Endothelial cell (in vitro differentiated cells): ENCODE measurements at regions not wholly inside any gene's neighbourhood (a gene's known extent, or its start where the extent isn't known, plus 50 kb on each side); places are given as distances from the start of the nearest gene placed in this dataset.

Source experiments
- DNase-seq: peaks from one replicate; pipeline ENCODE4 v3.0.0; 2021; ENCODE audit warnings: low spot score
- H3K27ac Mint-ChIP-seq: one replicate; pipeline ENCODE4 v1.8.0; 2021; ENCODE audit warnings: mixed read lengths, inconsistent platforms; ENCODE audit not compliant: unreplicated experiment
- H3K27me3 Mint-ChIP-seq: one replicate; pipeline ENCODE4 v1.8.0; 2021; ENCODE audit warnings: mild to moderate bottlenecking, moderate library complexity, mixed read lengths, inconsistent platforms; ENCODE audit not compliant: unreplicated experiment
- H3K36me3 Mint-ChIP-seq: one replicate; pipeline ENCODE4 v1.8.0; 2021; ENCODE audit warnings: mild to moderate bottlenecking, low read depth, mixed read lengths, inconsistent platforms; ENCODE audit not compliant: unreplicated experiment
- H3K4me1 Mint-ChIP-seq: one replicate; pipeline ENCODE4 v1.8.0; 2021; ENCODE audit warnings: mild to moderate bottlenecking, mixed read lengths, inconsistent platforms; ENCODE audit not compliant: unreplicated experiment
- H3K4me3 Mint-ChIP-seq: one replicate; pipeline ENCODE4 v1.8.0; 2021; ENCODE audit warnings: mild to moderate bottlenecking, mixed read lengths, inconsistent platforms; ENCODE audit not compliant: unreplicated experiment
- H3K9me3 Mint-ChIP-seq: one replicate; pipeline ENCODE4 v1.8.0; 2021; ENCODE audit warnings: mixed read lengths, inconsistent platforms; ENCODE audit not compliant: unreplicated experiment
- TF ChIP-seq, protein P1 (sequence below): fragments of 200-600 bp; sonication (generic); IDR thresholded peaks from one replicate; pipeline ENCODE4 v1.5.0; 2021; ENCODE audit warnings: antibody characterized with exemption; ENCODE audit not compliant: unreplicated experiment

DNA sequence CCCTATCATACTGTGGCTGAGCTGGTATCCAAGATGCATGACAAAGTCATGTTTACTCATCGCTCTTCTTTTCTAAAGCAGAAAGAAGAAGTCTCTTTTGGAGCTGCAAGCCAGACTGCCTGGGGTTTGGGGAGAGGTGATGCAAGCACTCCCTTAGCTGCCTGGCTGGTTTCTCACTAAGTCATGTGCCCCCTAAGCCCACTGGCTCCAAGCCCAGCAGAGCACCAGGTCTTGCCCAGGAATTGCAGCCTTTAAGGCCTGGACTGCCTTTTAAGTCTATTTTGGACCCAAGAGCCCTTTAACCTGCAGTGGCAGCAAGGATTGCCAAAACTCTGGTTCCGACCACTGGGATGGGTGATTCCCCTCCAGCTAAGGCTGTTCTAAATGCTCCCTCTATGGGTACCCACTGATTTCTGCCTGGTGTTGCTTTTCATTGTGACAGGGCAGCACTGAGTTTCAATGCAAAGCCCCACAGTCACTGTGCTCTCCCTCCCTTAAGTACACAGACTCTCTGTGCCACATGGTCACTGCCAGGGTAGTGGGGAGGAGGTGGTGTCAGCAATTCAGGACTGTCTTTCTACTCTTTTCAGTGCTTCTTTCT is 548.6 kb downstream of the TLL1 start:
- H3K9me3 Mint-ChIP-seq, result no peaks in the 10 kb centered on the region
- H3K4me3 Mint-ChIP-seq, result no peak overlapping the region
- H3K4me1 Mint-ChIP-seq, result no peaks in the 10 kb centered on the region
- TF ChIP-seq, protein P1, sequence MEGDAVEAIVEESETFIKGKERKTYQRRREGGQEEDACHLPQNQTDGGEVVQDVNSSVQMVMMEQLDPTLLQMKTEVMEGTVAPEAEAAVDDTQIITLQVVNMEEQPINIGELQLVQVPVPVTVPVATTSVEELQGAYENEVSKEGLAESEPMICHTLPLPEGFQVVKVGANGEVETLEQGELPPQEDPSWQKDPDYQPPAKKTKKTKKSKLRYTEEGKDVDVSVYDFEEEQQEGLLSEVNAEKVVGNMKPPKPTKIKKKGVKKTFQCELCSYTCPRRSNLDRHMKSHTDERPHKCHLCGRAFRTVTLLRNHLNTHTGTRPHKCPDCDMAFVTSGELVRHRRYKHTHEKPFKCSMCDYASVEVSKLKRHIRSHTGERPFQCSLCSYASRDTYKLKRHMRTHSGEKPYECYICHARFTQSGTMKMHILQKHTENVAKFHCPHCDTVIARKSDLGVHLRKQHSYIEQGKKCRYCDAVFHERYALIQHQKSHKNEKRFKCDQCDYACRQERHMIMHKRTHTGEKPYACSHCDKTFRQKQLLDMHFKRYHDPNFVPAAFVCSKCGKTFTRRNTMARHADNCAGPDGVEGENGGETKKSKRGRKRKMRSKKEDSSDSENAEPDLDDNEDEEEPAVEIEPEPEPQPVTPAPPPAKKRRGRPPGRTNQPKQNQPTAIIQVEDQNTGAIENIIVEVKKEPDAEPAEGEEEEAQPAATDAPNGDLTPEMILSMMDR, result no peak
- no peak for DNase-seq
- H3K27ac Mint-ChIP-seq, result no peak overlapping the region
- no peaks in the 10 kb centered on the region for H3K36me3 Mint-ChIP-seq
- peaks cover 3% of the 10 kb centered on the region for H3K27me3 Mint-ChIP-seq

DNA sequence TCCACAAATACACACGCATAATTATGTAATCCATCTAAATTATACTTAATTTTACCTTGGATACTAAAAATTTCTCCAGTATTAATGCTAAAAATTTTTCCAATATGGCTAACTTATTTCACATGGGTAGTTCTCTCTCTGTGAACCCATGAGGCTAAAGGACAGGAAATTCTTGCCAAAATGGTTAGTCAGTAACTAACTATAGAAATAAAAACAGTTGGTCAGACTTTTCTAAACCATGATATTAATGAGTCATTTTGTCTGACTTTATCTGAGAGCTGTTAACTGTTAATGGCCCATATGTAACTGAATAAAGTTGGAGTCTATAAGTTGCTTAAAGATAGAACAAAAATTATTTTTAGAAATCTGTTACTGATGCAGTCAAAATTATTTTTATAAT is 549.4 kb downstream of the TLL1 start:
- peaks cover 3% of the 10 kb centered on the region for H3K27me3 Mint-ChIP-seq
- no peaks in the 10 kb centered on the region for H3K4me1 Mint-ChIP-seq
- TF ChIP-seq, protein P1, result no peak
- no peak overlapping the region for H3K27ac Mint-ChIP-seq
- no peak for DNase-seq
- H3K9me3 Mint-ChIP-seq, result no peaks in the 10 kb centered on the region
- H3K4me3 Mint-ChIP-seq, result no peak overlapping the region
- no peaks in the 10 kb centered on the region for H3K36me3 Mint-ChIP-seq

DNA sequence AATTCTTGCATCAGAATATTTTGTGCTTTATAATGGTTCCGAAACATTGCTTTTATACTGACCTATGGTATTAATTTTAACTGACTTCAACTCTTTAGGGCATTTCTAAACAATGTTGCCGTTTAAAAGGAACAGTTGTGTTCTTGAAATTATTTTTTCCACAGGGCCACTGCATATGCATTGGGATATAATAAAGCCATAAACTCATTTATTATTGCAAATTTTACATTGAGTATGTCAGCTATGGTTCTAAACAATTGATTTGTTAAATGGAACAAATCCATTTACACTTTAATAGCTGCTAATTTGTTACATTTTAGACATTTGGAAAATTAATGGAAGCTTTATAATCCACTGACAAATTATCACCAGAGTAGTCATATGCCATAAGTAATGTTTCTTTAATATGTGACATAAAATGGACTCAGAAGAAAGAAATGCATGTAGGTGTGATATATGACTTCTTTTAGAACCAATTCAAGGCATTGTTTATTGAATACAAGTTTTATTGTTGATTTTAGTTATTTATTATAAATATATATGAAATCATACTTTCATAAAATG is 553.3 kb downstream of the TLL1 start:
- TF ChIP-seq, protein P1, result no peak
- no peaks in the 10 kb centered on the region for H3K4me1 Mint-ChIP-seq
- DNase-seq, result no peak
- no peaks in the 10 kb centered on the region for H3K9me3 Mint-ChIP-seq
- peaks cover 2% of the 10 kb centered on the region for H3K27me3 Mint-ChIP-seq
- no peaks in the 10 kb centered on the region for H3K36me3 Mint-ChIP-seq
- H3K27ac Mint-ChIP-seq, result no peak overlapping the region
- H3K4me3 Mint-ChIP-seq, result no peak overlapping the region

- no peaks in the 10 kb centered on the region for H3K4me1 Mint-ChIP-seq
- no peak overlapping the region for H3K4me3 Mint-ChIP-seq
- H3K27me3 Mint-ChIP-seq, result no peaks in the 10 kb centered on the region
Measured at GRCh38 chr4:166432125-166432524, 559.1 kb downstream of the TLL1 start.

DNA sequence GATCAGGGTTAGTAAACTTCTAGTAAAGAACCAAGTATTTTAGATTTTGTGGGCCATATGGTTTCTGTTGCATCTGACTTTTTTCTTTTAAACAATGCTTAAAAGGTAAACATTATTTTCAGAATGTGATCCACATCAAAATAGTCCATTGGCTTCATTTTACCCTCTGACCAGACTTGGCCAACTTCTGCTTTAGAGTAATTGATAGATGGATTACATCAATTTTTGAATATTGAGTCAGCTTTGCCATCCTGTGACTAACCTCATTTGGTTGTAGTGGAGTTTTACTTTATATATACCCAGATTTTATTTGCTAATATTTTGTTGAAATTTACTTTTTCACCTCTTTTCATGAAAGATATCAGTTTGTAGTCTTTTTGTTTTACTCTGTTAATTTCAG is 559.8 kb downstream of the TLL1 start:
- Mint-ChIP-seq H3K9me3 (no peaks in the 10 kb centered on the region), H3K36me3 (no peaks in the 10 kb centered on the region), H3K4me1 (no peaks in the 10 kb centered on the region), H3K4me3 (no peak overlapping the region), H3K27ac (no peak overlapping the region), H3K27me3 (no peaks in the 10 kb centered on the region)
- TF ChIP-seq, protein P1, result no peak
- no peak for DNase-seq

More at GRCh38 chr4:166432125-166432524, 559.1 kb downstream of the TLL1 start:
- DNase-seq, result no peak
- H3K36me3 Mint-ChIP-seq, result no peaks in the 10 kb centered on the region
- TF ChIP-seq, protein P1, result no peak
- H3K27ac Mint-ChIP-seq, result no peak overlapping the region
- no peaks in the 10 kb centered on the region for H3K9me3 Mint-ChIP-seq
